NCI-H2196 (cell line): ENCODE measurements at regions not wholly inside any gene's neighbourhood (a gene's known extent, or its start where the extent isn't known, plus 50 kb on each side); places are given as distances from the start of the nearest gene placed in this dataset.

ENCODE experiments used
- DNase-seq: peaks from one replicate; lab custom pipeline; 2025; ENCODE audit not compliant: unreplicated experiment; lab: John Stamatoyannopoulos, UW

- no peak for DNase-seq
Observed at GRCh38 chr12:125738211-125738610, 673.0 kb downstream of the AACS start.

GRCh38 chr12:125742413-125742812 is 677.2 kb downstream of the AACS start:
- DNase-seq: no peak

- no peak for DNase-seq
Observed at GRCh38 chr12:125744201-125744600, 679.0 kb downstream of the AACS start.

- no peak for DNase-seq
Observed at GRCh38 chr12:125755512-125755911, 690.3 kb downstream of the AACS start.

- no peak for DNase-seq
Observed at GRCh38 chr12:125766091-125766490, 700.9 kb downstream of the AACS start.

- no peak for DNase-seq
Observed at GRCh38 chr12:125772403-125772802, 707.2 kb downstream of the AACS start.

GRCh38 chr12:125773033-125773640 is 707.9 kb downstream of the AACS start:
- DNase-seq: peak; percentile 14

GRCh38 chr12:125775507-125775906 is 710.3 kb downstream of the AACS start:
- no peak for DNase-seq

- no peak for DNase-seq
Observed at GRCh38 chr12:125776212-125776611, 711.0 kb downstream of the AACS start.

GRCh38 chr12:125786143-125786542 is 720.9 kb downstream of the AACS start:
- DNase-seq: no peak

- no peak for DNase-seq
Observed at GRCh38 chr12:125794401-125794800, 729.2 kb downstream of the AACS start.

GRCh38 chr12:125797421-125798175 is 732.4 kb downstream of the AACS start:
- no peak for DNase-seq

- no peak for DNase-seq
Observed at GRCh38 chr12:125804660-125805059, 739.4 kb downstream of the AACS start.

GRCh38 chr12:125824276-125824675 is 759.0 kb downstream of the AACS start:
- no peak for DNase-seq

- DNase-seq: no peak
Observed at GRCh38 chr12:125835852-125836251, 770.6 kb downstream of the AACS start.

GRCh38 chr12:125836647-125837046 is 771.4 kb downstream of the AACS start:
- DNase-seq: no peak

- DNase-seq: no peak
Observed at GRCh38 chr12:125841332-125841731, 776.1 kb downstream of the AACS start.

- no peak for DNase-seq
Observed at GRCh38 chr12:125852116-125852515, 786.9 kb downstream of the AACS start.

- DNase-seq: no peak
Observed at GRCh38 chr12:125852679-125853078, 787.4 kb downstream of the AACS start.

GRCh38 chr12:125853670-125854069 is 788.4 kb downstream of the AACS start:
- DNase-seq: no peak

GRCh38 chr12:125856366-125856765 is 791.1 kb downstream of the AACS start:
- no peak for DNase-seq

GRCh38 chr12:125856896-125857295 is 791.7 kb downstream of the AACS start:
- DNase-seq: no peak
